NCI-H1694 (cell line): ENCODE measurements at regions not wholly inside any gene's neighbourhood (a gene's known extent, or its start where the extent isn't known, plus 50 kb on each side); places are given as distances from the start of the nearest gene placed in this dataset.

Experiments
- DNase-seq: peaks from one replicate; lab custom pipeline; 2025; lab: John Stamatoyannopoulos, UW

GRCh38 chr4:18878561-18878960, 857.0 kb upstream of the LCORL start:
- DNase-seq: no peak

- DNase-seq: no peak
Observed at GRCh38 chr4:18869166-18869565, 847.6 kb upstream of the LCORL start.

- no peak for DNase-seq
Observed at GRCh38 chr4:18860836-18861530, 839.4 kb upstream of the LCORL start.

GRCh38 chr4:18859468-18859867, 837.9 kb upstream of the LCORL start:
- no peak for DNase-seq

DNA sequence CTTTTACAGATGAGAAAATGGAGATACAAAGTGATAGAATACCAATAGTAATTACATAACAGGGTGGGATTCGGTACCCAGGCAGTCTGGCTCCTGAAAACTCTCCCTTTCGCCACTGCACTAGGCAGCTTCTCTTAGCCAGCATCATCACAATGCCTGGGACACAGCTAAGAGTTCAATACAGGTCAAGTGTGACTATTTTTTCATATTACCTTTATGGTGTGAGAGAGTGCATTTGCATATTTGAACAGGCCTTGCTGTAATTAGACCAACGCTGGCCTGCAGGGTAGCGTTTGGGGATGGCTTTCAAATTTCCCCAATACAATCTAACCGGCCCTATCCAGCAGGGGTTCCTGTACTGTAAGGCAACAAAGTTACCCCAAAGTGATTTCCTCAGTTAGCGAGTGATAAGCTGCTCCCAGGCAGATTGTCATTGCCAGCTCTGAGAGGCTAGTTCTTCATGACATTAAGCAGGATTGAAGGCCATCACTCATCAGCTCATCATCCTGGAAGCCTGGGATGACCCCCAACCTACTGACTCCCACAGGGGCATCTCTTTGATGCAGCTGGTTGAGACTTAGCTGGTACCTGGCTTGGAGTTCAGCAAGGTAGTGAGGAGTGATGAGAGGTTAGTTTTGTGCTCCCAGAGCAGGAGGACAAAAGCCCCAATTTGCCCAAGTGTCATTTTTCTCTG, 836.8 kb upstream of the LCORL start:
- no peak for DNase-seq

DNA sequence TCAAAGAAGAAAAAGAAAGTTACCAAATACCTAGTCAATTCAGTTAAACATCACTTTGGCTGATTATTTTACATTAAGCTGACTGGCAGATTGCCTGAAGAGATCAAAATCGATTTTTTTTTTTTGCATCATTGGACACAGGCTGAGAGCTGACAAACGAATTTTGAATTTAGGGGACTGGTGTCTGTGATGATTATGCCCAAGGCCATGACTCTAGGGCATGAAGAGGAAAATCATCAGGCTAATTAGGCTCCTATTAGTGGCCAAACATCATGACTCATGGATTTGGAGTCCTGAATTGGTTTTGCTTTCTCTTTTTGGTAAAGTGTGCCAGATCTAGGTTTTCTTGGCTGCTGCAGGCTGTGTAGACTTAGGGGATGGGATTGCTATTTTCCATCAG, 829.3 kb upstream of the LCORL start:
- no peak for DNase-seq

DNA sequence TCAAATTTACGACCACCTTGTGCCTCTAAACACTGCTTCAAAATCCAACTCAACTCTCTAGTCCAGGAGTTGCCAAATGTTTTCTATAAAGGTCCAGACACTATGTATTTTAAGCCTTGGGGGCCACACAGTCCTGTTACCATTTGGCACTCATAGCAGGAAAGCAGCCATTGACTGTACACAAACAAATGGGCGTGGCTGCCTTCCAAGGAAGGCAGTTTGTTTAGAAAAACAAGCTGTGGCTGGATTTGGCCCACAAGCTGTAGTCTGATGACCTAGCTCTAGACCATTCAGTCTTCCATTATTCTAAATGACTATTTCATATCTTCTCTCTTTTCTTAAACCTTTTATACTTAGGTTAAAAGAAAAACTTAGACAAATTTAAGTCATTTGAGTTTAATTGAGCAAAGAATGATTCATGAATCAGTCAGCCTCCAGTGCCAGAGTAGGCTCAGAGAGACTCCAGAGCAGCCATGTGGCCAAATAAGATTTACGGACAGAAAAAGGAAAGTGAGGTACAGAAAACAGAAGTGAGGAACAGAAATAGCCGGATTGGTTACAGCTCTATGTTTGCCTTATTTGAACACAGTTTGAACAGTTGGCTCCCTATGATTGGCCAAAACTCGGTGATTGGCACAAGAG, 825.8 kb upstream of the LCORL start:
- no peak for DNase-seq

- no peak for DNase-seq
Observed at GRCh38 chr4:18846313-18846712, 824.8 kb upstream of the LCORL start.

DNA sequence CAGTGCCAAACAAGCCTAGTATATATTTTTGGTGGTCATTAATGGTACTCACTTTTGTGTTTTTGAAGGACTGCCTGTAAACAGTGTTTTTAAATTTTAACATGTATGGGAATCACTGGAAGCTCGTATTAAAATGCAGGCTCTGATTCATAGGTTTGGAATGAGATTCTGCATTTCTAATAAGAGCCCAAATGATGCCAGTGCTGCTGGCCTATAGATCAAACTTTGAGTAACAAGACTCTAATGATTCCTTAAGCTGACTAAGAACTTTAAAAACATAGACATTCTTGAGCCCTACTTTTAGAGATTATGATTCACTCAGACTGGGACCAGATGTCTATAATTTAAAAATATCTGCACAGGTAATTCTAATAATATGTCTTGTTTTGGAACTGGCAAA, 823.2 kb upstream of the LCORL start:
- no peak for DNase-seq

DNA sequence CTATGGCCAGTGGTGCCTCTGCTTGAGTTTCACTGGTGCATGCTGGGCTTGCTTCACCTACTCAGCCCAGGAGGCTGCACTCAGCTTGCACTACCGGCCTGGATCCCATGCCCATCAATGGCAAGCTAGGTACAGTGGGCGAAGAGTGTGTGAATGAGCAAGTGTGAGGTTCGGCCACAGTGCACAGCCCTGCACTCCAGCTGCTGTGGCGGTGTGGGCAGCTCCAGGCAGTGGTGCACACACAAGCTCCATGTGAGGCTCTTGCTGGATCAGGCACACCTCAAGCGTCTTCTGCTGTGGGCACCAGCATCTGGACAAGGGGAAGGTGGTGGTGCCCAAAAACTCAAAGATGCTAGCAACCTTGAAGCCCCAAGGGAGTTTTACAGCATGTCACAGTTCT, 820.9 kb upstream of the LCORL start:
- DNase-seq: no peak

DNA sequence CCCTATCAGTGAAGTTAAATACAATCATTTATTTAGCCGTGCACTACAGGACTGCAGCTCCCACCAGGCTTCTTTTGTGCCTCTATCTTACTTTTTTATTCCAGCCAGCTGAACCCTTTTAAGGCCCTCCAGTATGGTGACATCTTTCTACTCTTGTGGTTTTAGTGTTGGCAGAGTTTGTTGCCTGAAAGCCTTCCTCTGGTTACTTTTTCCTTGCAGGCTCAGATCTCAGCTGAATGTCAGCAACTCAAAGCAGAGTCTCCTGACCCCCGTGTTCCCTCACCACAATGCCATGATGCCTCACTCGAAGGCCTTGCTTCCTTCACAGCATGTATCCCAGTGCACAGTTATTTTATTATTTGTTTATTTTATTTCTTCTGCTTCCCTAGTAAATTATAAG, 818.9 kb upstream of the LCORL start:
- DNase-seq: no peak

DNA sequence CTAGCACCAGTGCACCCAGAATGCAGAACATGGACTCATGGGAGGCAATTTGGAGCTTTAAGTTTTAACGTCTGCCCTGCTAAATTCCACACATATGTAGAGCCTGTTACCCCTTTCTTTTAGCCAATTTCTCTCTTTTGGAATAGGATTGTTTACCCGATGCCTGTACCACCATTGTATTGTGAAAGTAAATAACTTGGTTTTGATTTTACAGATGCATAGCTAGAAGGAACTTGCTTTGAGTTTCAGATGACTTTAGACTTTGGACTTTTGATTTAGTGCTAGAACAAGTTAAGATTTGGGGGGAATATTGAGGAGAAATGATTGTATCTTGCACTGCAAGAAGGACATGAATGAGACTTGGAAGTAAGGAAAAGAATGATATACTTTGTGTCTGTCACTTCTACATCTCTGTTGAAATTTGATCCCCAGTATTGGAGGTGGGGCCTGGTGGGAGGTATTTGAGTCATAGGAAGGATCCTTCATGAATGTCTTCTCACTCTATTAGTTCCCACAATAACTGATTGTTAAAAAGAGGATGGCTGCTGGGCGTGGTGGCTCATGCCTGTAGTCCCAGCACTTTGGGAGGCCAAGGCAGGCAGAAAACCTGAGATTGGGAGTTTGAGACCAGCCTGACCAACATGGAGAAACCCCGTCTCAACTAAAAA, 794.8 kb upstream of the LCORL start:
- DNase-seq: no peak

DNA sequence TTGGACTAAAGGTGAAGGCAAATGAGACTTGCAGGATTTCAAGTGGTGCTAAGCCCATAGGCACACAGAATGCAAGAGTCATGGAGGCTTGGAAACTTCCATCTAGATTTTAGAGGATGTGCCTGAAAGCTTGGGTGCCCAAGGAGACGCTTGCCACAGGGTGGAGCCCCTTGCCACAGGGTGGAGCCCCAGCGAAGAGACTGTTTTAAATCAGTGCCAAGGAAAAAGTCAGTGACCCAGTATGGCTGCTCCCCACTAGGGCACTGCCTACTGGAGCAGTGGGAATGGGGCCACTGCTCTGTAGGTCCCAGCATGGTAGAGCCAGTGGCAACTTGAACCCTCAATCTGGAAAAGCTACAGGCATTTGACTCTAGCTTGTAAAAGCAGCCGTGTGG, 794.2 kb upstream of the LCORL start:
- no peak for DNase-seq

DNA sequence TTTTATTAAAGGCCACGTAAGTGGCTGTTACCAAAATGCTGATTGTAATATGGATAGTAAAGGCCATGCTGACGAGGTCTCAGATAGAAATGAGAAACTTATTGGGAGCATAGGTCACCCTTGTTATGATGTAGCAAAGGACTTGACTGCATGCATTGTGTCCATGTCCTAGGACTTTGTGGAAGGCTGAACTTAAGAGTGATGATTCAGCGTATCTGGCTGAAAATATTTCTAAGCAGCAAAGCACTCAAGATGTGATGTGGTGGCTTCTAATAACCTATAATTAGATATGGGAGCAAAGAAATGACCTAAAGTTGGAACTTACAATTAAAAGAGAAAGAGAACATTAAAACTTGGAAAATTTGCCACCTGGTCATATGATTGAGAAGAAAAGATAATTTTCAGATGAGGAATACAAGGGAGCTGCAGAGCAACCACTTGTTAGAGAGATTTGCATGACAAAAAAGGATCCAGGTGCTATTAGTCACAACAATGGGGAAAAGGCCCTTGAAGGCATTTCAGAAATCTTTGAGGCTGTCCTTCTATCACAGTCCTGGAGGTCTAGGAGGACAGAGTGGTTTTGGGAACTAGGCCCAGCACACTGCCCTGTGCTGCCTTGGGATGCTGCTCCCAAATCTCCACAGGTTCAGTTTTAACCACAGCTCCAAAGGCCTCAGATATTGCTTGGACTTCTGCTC, 793.7 kb upstream of the LCORL start:
- DNase-seq: no peak

GRCh38 chr4:18813771-18814170, 792.2 kb upstream of the LCORL start:
- DNase-seq: no peak

DNA sequence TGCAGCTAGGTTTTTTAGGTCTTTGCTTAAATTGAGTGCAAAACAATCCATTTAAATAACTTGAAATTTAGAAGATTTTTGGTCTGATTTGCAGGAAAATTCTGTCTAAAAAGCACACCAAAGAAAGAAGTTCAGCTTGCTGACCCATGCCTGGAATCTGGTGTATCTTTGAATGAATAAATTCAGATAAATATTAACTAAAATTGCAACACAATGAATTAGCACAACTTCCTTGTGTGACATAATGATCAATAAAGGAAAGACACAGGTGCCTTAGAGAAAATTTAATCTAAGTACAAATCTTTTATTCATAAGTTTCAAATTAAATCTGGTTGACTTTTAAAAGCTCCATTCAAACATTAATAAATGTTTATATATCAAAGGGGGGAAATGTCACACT, 791.5 kb upstream of the LCORL start:
- no peak for DNase-seq

DNA sequence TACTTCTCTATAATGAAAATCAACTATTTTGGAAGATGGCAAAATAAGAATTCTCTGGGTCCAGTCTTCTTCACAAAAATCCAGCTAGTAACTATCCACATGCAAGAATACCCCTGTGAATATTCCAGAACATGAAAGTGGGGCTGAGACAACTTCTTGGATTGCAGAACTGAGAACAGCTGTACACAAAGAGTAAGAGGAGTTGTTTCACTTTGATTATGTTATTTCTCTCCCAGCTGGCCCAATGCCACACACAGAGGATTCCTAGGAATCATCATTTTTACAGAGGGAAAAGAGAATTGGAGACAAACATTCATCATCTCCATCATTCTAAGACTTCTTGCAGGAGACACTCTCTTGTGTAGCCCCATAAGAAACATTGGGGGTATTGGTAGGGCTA, 782.2 kb upstream of the LCORL start:
- no peak for DNase-seq

GRCh38 chr4:18798123-18798522, 776.6 kb upstream of the LCORL start:
- DNase-seq: no peak

GRCh38 chr4:18795794-18796193, 774.2 kb upstream of the LCORL start:
- no peak for DNase-seq

DNA sequence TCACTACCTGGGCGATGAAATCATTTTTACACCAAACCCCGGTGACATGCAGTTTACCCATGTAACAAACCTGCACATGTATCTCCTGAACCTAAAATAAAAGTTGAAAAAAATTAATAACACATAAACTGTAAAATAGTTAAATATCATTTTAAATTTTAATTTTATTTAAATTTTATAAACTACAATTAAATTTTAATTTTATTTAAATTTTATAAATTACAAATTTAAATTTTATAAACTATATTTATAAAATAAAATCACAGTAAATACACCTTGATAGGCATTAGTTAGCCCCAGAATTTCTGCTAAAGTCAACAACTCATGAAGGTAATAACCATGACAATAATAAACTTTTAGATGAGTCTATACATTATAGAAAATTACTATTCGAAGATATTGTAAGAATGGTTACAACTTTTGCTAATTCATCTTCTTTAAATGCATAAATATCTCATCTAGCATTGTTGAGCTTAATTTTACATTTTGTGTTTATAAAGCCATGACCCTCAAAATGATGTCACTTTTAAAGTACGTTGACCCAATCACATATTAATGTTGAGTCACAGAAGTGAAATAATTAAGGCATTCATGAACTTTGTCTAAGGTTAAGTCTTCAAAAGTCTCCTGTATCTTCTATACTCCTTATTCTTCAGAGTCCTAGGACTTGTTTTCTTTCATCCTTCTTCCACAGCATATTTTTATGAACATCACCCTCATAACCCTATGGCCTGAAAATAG, 755.8 kb upstream of the LCORL start:
- no peak for DNase-seq

- no peak for DNase-seq
Observed at GRCh38 chr4:18767921-18768320, 746.4 kb upstream of the LCORL start.

DNA sequence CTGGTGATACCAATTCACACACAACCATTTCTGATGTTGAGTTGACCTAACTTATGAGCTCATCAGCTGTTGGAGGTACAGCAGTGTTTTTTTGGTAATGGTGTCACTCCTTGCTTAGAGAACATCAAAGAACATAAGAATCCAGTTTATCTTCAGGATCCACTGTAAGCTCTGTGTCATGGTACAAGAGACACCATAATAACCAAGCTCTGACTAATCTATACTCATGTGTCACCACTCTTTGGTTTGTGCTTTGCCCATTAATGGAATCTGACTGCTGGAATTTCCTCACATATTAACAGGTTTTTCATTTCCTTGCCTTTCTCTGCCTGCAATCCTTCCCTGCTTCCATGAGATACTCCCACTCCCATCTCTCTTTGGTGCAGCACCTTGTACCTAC, 735.1 kb upstream of the LCORL start:
- no peak for DNase-seq
